GM12878 (cell line): ENCODE measurements at regions not wholly inside any gene's neighbourhood (a gene's known extent, or its start where the extent isn't known, plus 50 kb on each side); places are given as distances from the start of the nearest gene placed in this dataset.

Experiments
- BCLAF1 ChIP-seq: fragments of 450-650 bp; IDR thresholded peaks from 2 replicates; pipeline ENCODE4 v1.6.1; 2017; ENCODE audit warnings: antibody characterized with exemption, mild to moderate bottlenecking, moderate library complexity
- BMI1 ChIP-seq: fragments of 450-650 bp; IDR thresholded peaks from 2 replicates; pipeline ENCODE4 v1.6.1; 2016; ENCODE audit warnings: mild to moderate bottlenecking, moderate library complexity, borderline replicate concordance
- CBFB ChIP-seq: IDR thresholded peaks from 2 replicates; pipeline ENCODE4 v1.6.1; 2016; ENCODE audit warnings: antibody characterized with exemption, low read depth
- EED ChIP-seq: sonication (generic); IDR thresholded peaks from 2 replicates; pipeline ENCODE4 v1.6.1; 2016; ENCODE audit warnings: antibody characterized with exemption, low read depth
- HDAC2 ChIP-seq: fragments of 200-600 bp; sonication (generic); IDR thresholded peaks from 2 replicates; pipeline ENCODE4 v1.6.1; 2017
- IKZF1 ChIP-seq: fragments of 450-650 bp; conservative IDR thresholded peaks from 2 replicates; pipeline ENCODE4 v1.6.1; 2017; ENCODE audit warnings: antibody characterized with exemption, mild to moderate bottlenecking
- MLLT1 ChIP-seq: fragments of 450-650 bp; IDR thresholded peaks from 2 replicates; pipeline ENCODE4 v1.6.1; 2016; ENCODE audit warnings: mild to moderate bottlenecking
- MYB ChIP-seq: fragments of 150-350 bp; IDR thresholded peaks from 2 replicates; pipeline ENCODE4 v1.6.1; 2014; ENCODE audit warnings: mild to moderate bottlenecking, low read depth, low read length, borderline replicate concordance
- NBN ChIP-seq: fragments of 450-650 bp; IDR thresholded peaks from 2 replicates; pipeline ENCODE4 v1.6.1; 2016
- PML ChIP-seq: IDR thresholded peaks from 2 replicates; pipeline ENCODE4 v1.6.1; 2012; ENCODE audit warnings: low read length, inconsistent platforms
- POLR2A ChIP-seq: IDR thresholded peaks from 2 replicates; pipeline ENCODE4 v1.6.1; 2011; ENCODE audit warnings: low read depth, mild to moderate bottlenecking, low read length
- RELA ChIP-seq: fragments of 450-650 bp; IDR thresholded peaks from 2 replicates; pipeline ENCODE4 v1.8.0; 2014; ENCODE audit warnings: borderline replicate concordance; ENCODE audit not compliant: partially characterized antibody
- TCF12 ChIP-seq: IDR thresholded peaks from 2 replicates; pipeline ENCODE4 v1.6.1; 2011; ENCODE audit warnings: low read depth, mild to moderate bottlenecking, low read length
- TF ChIP-seq, protein P1 (sequence below): fragments of 450-650 bp; IDR thresholded peaks from 2 replicates; pipeline ENCODE4 v1.6.1; 2016; ENCODE audit warnings: mild to moderate bottlenecking, moderate library complexity, borderline replicate concordance
- TF ChIP-seq, protein P2 (sequence below): fragments of 450-650 bp; IDR thresholded peaks from 2 replicates; pipeline ENCODE4 v1.6.1; 2017; ENCODE audit warnings: low read depth, mild to moderate bottlenecking, moderate library complexity
- TF ChIP-seq, protein P3 (sequence below): IDR thresholded peaks from 2 replicates; pipeline ENCODE4 v1.6.1; 2011; ENCODE audit warnings: low read depth, low read length, improper control_type of control experiment, borderline replicate concordance
- TF ChIP-seq, protein P4 (sequence below): IDR thresholded peaks from 2 replicates; pipeline ENCODE4 v1.6.1; 2012; ENCODE audit warnings: low read depth, low read length, improper control_type of control experiment

DNA sequence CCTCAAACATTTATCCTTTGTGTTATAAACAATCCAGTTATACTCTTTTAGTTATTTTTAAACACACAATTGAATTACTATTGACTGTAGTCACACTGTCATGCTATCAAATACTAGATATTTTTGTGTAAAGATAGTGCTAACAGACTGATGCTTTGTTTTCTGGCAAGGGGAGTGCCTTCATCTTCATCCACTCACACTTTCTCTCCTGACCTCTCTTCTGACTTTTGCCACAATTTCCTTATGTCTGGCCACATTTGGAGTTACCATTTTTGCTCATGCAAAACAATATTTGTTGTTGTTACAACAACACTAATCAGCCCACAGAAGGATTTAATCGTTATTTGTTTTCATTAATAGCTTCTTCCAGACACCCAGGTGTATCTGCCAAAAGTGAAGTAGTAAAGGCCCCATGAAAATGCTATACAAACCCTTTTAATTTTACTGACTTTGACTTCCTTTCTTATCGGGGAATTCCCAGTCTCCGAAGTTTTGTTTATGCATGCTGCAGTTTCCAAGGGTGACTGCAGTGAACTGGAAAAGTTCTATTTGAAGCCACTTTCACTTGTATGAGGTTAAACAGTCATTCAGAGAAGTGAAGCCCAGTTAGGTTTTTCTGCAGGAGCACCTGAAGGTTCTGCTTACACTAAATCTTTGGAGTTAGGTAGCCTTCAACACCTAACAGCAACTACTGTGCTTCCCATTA, 66.1 kb upstream of the FRY start (continued):
- TF ChIP-seq, protein P1, sequence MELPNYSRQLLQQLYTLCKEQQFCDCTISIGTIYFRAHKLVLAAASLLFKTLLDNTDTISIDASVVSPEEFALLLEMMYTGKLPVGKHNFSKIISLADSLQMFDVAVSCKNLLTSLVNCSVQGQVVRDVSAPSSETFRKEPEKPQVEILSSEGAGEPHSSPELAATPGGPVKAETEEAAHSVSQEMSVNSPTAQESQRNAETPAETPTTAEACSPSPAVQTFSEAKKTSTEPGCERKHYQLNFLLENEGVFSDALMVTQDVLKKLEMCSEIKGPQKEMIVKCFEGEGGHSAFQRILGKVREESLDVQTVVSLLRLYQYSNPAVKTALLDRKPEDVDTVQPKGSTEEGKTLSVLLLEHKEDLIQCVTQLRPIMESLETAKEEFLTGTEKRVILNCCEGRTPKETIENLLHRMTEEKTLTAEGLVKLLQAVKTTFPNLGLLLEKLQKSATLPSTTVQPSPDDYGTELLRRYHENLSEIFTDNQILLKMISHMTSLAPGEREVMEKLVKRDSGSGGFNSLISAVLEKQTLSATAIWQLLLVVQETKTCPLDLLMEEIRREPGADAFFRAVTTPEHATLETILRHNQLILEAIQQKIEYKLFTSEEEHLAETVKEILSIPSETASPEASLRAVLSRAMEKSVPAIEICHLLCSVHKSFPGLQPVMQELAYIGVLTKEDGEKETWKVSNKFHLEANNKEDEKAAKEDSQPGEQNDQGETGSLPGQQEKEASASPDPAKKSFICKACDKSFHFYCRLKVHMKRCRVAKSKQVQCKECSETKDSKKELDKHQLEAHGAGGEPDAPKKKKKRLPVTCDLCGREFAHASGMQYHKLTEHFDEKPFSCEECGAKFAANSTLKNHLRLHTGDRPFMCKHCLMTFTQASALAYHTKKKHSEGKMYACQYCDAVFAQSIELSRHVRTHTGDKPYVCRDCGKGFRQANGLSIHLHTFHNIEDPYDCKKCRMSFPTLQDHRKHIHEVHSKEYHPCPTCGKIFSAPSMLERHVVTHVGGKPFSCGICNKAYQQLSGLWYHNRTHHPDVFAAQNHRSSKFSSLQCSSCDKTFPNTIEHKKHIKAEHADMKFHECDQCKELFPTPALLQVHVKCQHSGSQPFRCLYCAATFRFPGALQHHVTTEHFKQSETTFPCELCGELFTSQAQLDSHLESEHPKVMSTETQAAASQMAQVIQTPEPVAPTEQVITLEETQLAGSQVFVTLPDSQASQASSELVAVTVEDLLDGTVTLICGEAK, result no peak; the same call in 1 of the 2 replicates
- TF ChIP-seq MLLT1, result no peak
- TF ChIP-seq HDAC2, result no peak
- no peak for TF ChIP-seq BCLAF1
- TF ChIP-seq TCF12, result 0 out of 2 replicates have a peak, but pooled peaks have one; percentile 43
- TF ChIP-seq, protein P2, sequence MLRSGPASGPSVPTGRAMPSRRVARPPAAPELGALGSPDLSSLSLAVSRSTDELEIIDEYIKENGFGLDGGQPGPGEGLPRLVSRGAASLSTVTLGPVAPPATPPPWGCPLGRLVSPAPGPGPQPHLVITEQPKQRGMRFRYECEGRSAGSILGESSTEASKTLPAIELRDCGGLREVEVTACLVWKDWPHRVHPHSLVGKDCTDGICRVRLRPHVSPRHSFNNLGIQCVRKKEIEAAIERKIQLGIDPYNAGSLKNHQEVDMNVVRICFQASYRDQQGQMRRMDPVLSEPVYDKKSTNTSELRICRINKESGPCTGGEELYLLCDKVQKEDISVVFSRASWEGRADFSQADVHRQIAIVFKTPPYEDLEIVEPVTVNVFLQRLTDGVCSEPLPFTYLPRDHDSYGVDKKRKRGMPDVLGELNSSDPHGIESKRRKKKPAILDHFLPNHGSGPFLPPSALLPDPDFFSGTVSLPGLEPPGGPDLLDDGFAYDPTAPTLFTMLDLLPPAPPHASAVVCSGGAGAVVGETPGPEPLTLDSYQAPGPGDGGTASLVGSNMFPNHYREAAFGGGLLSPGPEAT, result peak; percentile 86
- TF ChIP-seq, protein P3, sequence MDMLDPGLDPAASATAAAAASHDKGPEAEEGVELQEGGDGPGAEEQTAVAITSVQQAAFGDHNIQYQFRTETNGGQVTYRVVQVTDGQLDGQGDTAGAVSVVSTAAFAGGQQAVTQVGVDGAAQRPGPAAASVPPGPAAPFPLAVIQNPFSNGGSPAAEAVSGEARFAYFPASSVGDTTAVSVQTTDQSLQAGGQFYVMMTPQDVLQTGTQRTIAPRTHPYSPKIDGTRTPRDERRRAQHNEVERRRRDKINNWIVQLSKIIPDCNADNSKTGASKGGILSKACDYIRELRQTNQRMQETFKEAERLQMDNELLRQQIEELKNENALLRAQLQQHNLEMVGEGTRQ, result no peak
- peak; percentile 82 for TF ChIP-seq IKZF1
- peak; percentile 92 for TF ChIP-seq BMI1
- 0 out of 2 replicates have a peak, but pooled peaks have one; percentile 33 for TF ChIP-seq PML
- TF ChIP-seq POLR2A, result no peak
- TF ChIP-seq, protein P4, sequence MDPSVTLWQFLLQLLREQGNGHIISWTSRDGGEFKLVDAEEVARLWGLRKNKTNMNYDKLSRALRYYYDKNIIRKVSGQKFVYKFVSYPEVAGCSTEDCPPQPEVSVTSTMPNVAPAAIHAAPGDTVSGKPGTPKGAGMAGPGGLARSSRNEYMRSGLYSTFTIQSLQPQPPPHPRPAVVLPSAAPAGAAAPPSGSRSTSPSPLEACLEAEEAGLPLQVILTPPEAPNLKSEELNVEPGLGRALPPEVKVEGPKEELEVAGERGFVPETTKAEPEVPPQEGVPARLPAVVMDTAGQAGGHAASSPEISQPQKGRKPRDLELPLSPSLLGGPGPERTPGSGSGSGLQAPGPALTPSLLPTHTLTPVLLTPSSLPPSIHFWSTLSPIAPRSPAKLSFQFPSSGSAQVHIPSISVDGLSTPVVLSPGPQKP, result no peak
- TF ChIP-seq MYB, result no peak
- TF ChIP-seq RELA, result peak; percentile 69
- peak; percentile 73 for TF ChIP-seq EED
- TF ChIP-seq NBN, result 0 out of 2 replicates have a peak, but pooled peaks have one; percentile 35
- no peak for TF ChIP-seq CBFB
